ENCODE measurements at regions not wholly inside any gene's neighbourhood (a gene's known extent, or its start where the extent isn't known, plus 50 kb on each side); places are given as distances from the start of the nearest gene placed in this dataset.

- TF ChIP-seq POLR2A (IDR thresholded peaks at IDR 0.05; ENCODE audit: low read depth, low read length), result no peak
- peak; percentile 11 for DNase-seq (ENCODE audit: insufficient read length, low spot score)
- no peak for FAIRE-seq
Observed at GRCh38 chr6:153790048-153790447, 249.0 kb upstream of the OPRM1 start.

DNA sequence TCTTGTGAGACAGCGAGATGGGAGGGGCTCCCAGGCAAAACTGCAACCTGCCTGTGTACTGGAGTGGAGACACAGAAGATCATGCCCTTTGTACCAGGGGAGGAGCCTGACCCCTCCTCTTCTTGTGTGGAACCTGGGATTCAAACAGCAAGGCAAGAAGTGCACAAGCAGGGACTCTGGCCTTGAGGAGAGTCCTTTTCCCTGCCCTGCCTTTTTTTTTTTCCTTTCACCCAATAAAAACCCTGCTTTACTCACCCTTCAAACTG, 251.8 kb upstream of the OPRM1 start:
- FAIRE-seq (no peak), DNase-seq (ENCODE audit: insufficient read length, low spot score) (no peak)
- TF ChIP-seq POLR2A (IDR thresholded peaks at IDR 0.05; ENCODE audit: low read depth, low read length), result no peak

- no peak for DNase-seq (ENCODE audit: insufficient read length, low spot score)
- no peak for TF ChIP-seq POLR2A (IDR thresholded peaks at IDR 0.05; ENCODE audit: low read depth, low read length)
- no peak for FAIRE-seq
Observed at GRCh38 chr6:153781306-153781705, 257.7 kb upstream of the OPRM1 start.

DNA sequence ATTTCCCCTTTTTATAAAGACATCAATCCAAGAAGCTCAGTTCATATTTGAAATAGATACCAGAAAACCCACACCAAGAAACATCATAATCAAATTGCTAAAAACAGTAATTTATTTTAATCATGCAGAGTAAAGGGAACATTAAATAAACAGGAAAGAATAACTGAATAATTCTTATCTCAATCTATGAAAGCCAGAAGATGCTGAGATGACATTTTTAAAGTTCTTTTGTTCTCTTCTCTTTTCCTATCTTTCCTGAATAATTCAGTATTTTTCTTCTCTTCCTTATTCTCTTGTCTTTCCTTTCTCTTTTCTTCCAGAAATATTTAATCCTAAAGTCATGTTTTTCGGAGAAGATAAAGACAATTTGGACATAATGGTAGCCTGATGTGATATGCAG, 259.0 kb upstream of the OPRM1 start:
- DNase-seq (ENCODE audit: insufficient read length, low spot score), result no peak
- FAIRE-seq, result no peak
- no peak for TF ChIP-seq POLR2A (IDR thresholded peaks at IDR 0.05; ENCODE audit: low read depth, low read length)

DNA sequence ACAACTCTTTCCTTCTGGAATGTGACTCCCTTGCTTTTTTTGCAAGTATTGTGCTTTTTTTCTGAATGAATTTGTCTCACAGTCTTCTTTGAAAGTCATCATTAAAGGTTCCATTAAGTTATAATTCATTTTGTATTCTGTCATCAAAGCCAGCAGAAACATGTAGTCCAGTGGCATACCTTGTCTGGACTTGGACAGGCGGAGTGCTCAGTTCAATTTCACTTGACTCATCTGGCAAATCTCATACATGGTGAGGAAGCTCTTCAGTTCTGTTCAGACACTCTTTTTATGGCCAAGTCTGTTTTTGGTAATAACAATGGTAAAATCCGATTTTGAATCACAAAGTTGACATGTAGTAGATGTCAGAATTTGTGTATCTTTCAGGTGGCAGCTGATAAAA, 260.8 kb upstream of the OPRM1 start:
- DNase-seq (ENCODE audit: insufficient read length, low spot score), result no peak
- TF ChIP-seq POLR2A (IDR thresholded peaks at IDR 0.05; ENCODE audit: low read depth, low read length), result no peak
- no peak for FAIRE-seq

- DNase-seq (ENCODE audit: insufficient read length, low spot score) (no peak), FAIRE-seq (no peak)
- no peak for TF ChIP-seq POLR2A (IDR thresholded peaks at IDR 0.05; ENCODE audit: low read depth, low read length)
Observed at GRCh38 chr6:153771577-153771976, 267.5 kb upstream of the OPRM1 start.

- no peak for TF ChIP-seq POLR2A (IDR thresholded peaks at IDR 0.05; ENCODE audit: low read depth, low read length)
- DNase-seq (ENCODE audit: insufficient read length, low spot score), result no peak
- no peak for FAIRE-seq
Observed at GRCh38 chr6:153767127-153767526, 271.9 kb upstream of the OPRM1 start.

GRCh38 chr6:153758516-153758915, 280.5 kb upstream of the OPRM1 start:
- DNase-seq (ENCODE audit: insufficient read length, low spot score) (no peak), FAIRE-seq (no peak)
- TF ChIP-seq POLR2A (IDR thresholded peaks at IDR 0.05; ENCODE audit: low read depth, low read length), result no peak

DNA sequence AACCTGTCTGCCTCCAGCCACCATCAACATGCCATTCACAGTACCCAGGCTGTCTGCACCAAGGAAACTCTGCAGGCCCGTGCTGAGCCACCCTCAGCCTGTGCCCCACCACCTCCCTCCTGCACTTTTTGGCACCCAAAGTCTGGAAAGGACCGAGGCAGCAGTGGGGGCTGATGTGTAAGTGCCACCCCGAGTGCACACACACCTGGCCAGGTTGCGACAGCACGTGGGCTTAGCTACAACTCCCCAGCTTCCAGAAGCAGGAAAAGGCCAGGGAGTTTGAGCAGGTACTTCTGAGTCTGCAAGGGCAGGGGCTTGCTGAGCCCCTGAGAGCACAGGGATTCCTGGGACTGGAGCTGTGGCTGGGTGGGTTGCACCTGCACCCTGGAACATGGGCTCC, 303.3 kb upstream of the OPRM1 start:
- FAIRE-seq (no peak), DNase-seq (ENCODE audit: insufficient read length, low spot score) (no peak)
- TF ChIP-seq POLR2A (IDR thresholded peaks at IDR 0.05; ENCODE audit: low read depth, low read length), result no peak

DNA sequence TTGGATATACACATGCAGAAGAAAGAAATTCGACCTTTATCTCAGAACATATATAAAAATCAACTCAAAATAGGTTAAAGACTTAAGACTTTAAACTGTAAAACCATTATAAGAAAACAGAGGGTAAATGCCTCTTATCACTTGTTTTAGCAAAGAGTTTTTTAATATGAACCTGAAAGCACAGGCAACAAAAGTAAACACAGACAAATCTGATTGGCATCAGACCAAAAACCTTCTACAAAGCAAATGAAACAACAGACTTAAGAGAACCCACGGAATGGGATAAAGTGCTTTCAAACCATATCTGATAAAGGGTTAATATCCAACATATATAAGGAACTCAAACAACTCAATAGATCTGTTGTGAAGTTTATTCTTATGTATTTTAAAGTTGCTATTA, 309.9 kb upstream of the OPRM1 start:
- FAIRE-seq (no peak), DNase-seq (ENCODE audit: insufficient read length, low spot score) (no peak)
- no peak for TF ChIP-seq POLR2A (IDR thresholded peaks at IDR 0.05; ENCODE audit: low read depth, low read length)

GRCh38 chr6:153727885-153728284, 311.2 kb upstream of the OPRM1 start:
- DNase-seq (ENCODE audit: insufficient read length, low spot score) (no peak), FAIRE-seq (no peak)
- TF ChIP-seq POLR2A (IDR thresholded peaks at IDR 0.05; ENCODE audit: low read depth, low read length), result no peak

DNA sequence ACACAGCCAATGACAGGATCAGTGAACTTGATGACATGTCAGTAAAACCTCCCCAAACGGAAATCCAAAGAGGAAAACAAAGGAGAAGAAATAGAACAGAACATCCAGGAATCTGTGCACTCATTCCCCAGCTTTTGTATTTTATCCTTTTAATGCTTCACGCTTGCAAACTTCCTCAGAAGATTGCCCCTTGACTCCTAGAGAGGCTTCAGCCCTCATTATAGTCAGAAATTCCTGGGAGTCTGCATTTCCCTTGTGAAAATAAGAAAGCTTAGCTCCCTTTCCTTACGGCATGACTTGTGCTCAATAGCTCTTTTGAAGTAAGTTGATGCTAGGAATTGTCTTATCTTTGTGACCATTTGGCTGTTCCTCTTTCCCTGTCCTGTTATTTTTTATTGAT, 313.6 kb upstream of the OPRM1 start:
- no peak for FAIRE-seq
- DNase-seq (ENCODE audit: insufficient read length, low spot score), result no peak
- no peak for TF ChIP-seq POLR2A (IDR thresholded peaks at IDR 0.05; ENCODE audit: low read depth, low read length)

DNA sequence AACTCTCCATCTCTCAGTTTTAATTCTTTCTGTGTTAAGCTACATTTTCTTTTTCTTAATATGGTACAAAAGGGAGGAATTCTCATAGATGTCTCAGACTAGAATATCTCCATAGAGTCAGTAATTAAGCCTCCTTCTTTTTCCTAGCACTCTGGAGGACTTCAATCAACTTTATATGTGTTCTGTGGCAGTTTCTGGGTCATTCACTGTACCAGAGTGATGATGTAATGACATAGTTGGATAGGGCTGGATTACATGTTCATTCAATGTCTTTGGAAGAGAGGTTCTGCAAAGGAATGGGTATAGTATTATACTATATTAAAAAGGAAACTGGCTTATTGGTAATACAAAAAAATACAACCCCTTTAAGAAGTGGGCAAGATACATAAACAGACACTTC, 318.3 kb upstream of the OPRM1 start:
- DNase-seq (ENCODE audit: insufficient read length, low spot score) (no peak), FAIRE-seq (no peak)
- TF ChIP-seq POLR2A (IDR thresholded peaks at IDR 0.05; ENCODE audit: low read depth, low read length), result no peak

GRCh38 chr6:153705429-153705828, 333.6 kb upstream of the OPRM1 start:
- no peak for FAIRE-seq
- no peak for DNase-seq (ENCODE audit: insufficient read length, low spot score)
- TF ChIP-seq POLR2A (IDR thresholded peaks at IDR 0.05; ENCODE audit: low read depth, low read length), result no peak

DNA sequence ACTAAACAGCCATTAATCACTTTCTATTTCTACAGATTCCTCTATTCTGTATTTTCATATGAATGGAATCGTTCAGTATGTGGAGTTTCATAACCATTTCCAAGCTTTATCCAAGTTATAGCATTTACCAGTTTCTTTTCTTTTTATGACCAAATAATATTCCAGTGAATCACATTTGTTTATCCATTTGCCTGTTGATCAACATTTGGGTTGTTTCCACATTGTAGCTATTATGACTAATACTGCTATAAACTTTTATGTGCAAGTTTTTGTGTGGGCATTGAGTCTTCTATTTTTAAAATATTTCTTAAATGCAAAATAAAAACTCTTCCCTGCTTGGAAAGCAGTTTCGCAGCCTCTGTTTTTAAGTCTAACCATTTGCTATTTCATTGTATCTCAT, 336.4 kb upstream of the OPRM1 start:
- no peak for TF ChIP-seq POLR2A (IDR thresholded peaks at IDR 0.05; ENCODE audit: low read depth, low read length)
- no peak for FAIRE-seq
- no peak for DNase-seq (ENCODE audit: insufficient read length, low spot score)

- FAIRE-seq, result no peak
- TF ChIP-seq POLR2A (IDR thresholded peaks at IDR 0.05; ENCODE audit: low read depth, low read length), result no peak
- DNase-seq (ENCODE audit: insufficient read length, low spot score), result no peak
Observed at GRCh38 chr6:153698637-153699036, 340.4 kb upstream of the OPRM1 start.

GRCh38 chr6:153698001-153698400, 341.0 kb upstream of the OPRM1 start:
- TF ChIP-seq POLR2A (IDR thresholded peaks at IDR 0.05; ENCODE audit: low read depth, low read length), result no peak
- FAIRE-seq, result no peak
- DNase-seq (ENCODE audit: insufficient read length, low spot score), result no peak
